ENCODE measurements at regions not wholly inside any gene's neighbourhood (a gene's known extent, or its start where the extent isn't known, plus 50 kb on each side); places are given as distances from the start of the nearest gene placed in this dataset.

- TF ChIP-seq, protein P1, sequence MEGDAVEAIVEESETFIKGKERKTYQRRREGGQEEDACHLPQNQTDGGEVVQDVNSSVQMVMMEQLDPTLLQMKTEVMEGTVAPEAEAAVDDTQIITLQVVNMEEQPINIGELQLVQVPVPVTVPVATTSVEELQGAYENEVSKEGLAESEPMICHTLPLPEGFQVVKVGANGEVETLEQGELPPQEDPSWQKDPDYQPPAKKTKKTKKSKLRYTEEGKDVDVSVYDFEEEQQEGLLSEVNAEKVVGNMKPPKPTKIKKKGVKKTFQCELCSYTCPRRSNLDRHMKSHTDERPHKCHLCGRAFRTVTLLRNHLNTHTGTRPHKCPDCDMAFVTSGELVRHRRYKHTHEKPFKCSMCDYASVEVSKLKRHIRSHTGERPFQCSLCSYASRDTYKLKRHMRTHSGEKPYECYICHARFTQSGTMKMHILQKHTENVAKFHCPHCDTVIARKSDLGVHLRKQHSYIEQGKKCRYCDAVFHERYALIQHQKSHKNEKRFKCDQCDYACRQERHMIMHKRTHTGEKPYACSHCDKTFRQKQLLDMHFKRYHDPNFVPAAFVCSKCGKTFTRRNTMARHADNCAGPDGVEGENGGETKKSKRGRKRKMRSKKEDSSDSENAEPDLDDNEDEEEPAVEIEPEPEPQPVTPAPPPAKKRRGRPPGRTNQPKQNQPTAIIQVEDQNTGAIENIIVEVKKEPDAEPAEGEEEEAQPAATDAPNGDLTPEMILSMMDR (IDR thresholded peaks at IDR 0.05; ENCODE audit: low read depth, low read length, missing control alignments), result no peak
- H3K4me3 ChIP-seq (ENCODE audit: low read depth, low read length), result no peak overlapping the region
- no peak for DNase-seq (ENCODE audit: low read depth)
These were observed 569.6 kb downstream of the EPHB1 start for GRCh38 chr3:135364676-135365075.

DNA sequence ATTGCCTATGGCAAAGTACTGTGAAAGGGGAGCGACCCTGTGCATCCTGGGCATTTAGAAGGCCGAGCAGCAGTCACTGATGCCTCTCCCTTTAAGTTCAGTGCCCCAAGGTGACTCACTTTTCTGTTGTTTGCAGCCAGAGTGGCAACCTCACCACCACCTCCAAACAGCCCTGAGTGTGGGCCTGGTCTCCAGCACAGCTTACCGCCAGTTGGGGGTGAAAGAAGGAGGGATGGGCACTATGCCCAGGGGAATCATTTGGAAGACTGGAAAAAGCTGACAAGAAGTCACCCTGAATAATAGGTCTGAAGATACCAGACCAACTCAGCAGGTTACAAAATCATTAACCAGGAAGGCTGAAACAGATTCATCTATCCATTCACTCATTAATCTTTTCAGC lies 571.8 kb downstream of the EPHB1 start:
- DNase-seq (ENCODE audit: low read depth), result no peak
- TF ChIP-seq, protein P1 (IDR thresholded peaks at IDR 0.05; ENCODE audit: low read depth, low read length, missing control alignments), result no peak
- H3K4me3 ChIP-seq (ENCODE audit: low read depth, low read length), result no peak overlapping the region

GRCh38 chr3:135368316-135368715 lies 573.3 kb downstream of the EPHB1 start:
- no peak for DNase-seq (ENCODE audit: low read depth)
- H3K4me3 ChIP-seq (ENCODE audit: low read depth, low read length), result no peak overlapping the region
- TF ChIP-seq, protein P1 (IDR thresholded peaks at IDR 0.05; ENCODE audit: low read depth, low read length, missing control alignments), result no peak

DNA sequence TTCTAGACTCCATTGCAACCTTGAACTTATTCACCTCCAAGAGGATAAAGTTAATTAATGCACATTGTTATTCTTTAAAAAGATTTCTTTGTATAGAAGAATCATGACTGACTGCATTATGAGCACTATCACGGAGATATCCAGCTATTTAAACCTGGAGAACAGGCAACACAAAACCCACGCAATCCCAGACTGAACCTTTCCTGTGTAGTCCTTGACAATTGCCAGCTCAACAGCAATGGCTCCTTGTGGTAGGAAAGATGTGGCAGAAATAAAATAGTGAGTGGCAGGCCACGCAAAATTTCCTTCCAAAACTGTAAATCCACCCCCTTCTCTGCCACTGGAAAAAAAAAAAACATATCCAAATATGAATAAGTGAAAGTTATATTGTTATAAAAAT lies 573.7 kb downstream of the EPHB1 start:
- TF ChIP-seq, protein P1 (IDR thresholded peaks at IDR 0.05; ENCODE audit: low read depth, low read length, missing control alignments), result no peak
- no peak for DNase-seq (ENCODE audit: low read depth)

DNA sequence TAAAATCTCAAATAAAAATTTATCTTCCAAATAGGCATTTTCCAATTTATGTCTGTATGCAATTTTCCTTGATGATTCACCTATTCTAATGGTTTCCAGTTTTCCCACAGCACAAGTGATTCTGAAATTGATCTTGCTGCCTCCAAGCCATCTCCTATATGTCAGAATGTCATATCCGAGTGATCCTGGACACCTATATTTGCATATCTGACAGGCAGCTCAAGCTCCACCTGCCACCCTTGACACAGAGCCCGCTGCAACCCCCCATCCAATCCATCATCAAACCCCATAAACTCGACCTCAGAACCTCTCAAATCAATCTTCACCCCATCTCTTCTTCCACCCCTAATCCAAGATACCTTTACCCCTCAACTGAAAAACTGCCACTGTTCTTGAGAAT lies 579.5 kb downstream of the EPHB1 start:
- H3K4me3 ChIP-seq (ENCODE audit: low read depth, low read length), result no peak overlapping the region
- TF ChIP-seq, protein P1 (IDR thresholded peaks at IDR 0.05; ENCODE audit: low read depth, low read length, missing control alignments), result no peak
- DNase-seq (ENCODE audit: low read depth), result no peak

More for the DNA sequence above, 573.7 kb downstream of the EPHB1 start:
- H3K4me3 ChIP-seq (ENCODE audit: low read depth, low read length), result no peak overlapping the region

GRCh38 chr3:135382188-135382587 lies 583.3 kb upstream of the PPP2R3A start:
- no peak overlapping the region for H3K4me3 ChIP-seq (ENCODE audit: low read depth, low read length)
- no peak for DNase-seq (ENCODE audit: low read depth)
- TF ChIP-seq, protein P1 (IDR thresholded peaks at IDR 0.05; ENCODE audit: low read depth, low read length, missing control alignments), result no peak

- TF ChIP-seq, protein P1 (IDR thresholded peaks at IDR 0.05; ENCODE audit: low read depth, low read length, missing control alignments), result no peak
- no peak for DNase-seq (ENCODE audit: low read depth)
- no peak overlapping the region for H3K4me3 ChIP-seq (ENCODE audit: low read depth, low read length)
These were observed 582.9 kb upstream of the PPP2R3A start for GRCh38 chr3:135382621-135383020.
